HCT116 (cell line): ENCODE measurements at regions not wholly inside any gene's neighbourhood (a gene's known extent, or its start where the extent isn't known, plus 50 kb on each side); places are given as distances from the start of the nearest gene placed in this dataset.

Experiments used
- ATF3 ChIP-seq: IDR thresholded peaks from 2 replicates; pipeline ENCODE4 v1.6.1; 2012
- CTCF ChIP-seq, 3 experiments: fragments of 200-600 bp in 1 of 3; sonication (generic) in 1 of 3; IDR thresholded peaks in 2 of 3; conservative IDR thresholded peaks in 1 of 3; 2 replicates each; pipeline ENCODE4 v1.5.1; 2012 to 2017; ENCODE audit warnings: low read depth in 2 of 3, low read length in 2 of 3, antibody characterized with exemption in 1 of 3, borderline replicate concordance in 1 of 3, control low read depth in 1 of 3, mild to moderate bottlenecking in 1 of 3, mixed read lengths in 1 of 3, mixed run types in 1 of 3, moderate library complexity in 1 of 3; ENCODE audit not compliant: insufficient read depth in 1 of 3
- MAX ChIP-seq: IDR thresholded peaks from 2 replicates; pipeline ENCODE4 v1.6.1; 2012
- POLR2A ChIP-seq: IDR thresholded peaks from 2 replicates; pipeline ENCODE4 v1.7.0; 2011; ENCODE audit warnings: borderline replicate concordance; ENCODE audit not compliant: insufficient read depth, insufficient read length; ENCODE audit errors: extremely low read depth
- POLR2AphosphoS5 ChIP-seq: IDR thresholded peaks from 2 replicates; pipeline ENCODE4 v1.6.1; 2011; ENCODE audit warnings: mild to moderate bottlenecking, low read depth, low read length, moderate library complexity

- TF ChIP-seq MAX, result no peak
- no peak for TF ChIP-seq CTCF (IDR thresholded peaks at IDR 0.05 in 2 of 3, conservative IDR thresholded peaks at IDR 0.05 in 1 of 3; ENCODE audit: borderline replicate concordance in 1 of 3, insufficient read depth in 1 of 3, low read depth in 2 of 3, low read length in 2 of 3)
- no peak for TF ChIP-seq POLR2A
- no peak for TF ChIP-seq ATF3
- no peak for TF ChIP-seq POLR2AphosphoS5
Measured at GRCh38 chr12:14284184-14284722, 81.2 kb upstream of the ATF7IP start.
